DOHH2 (cell line): ENCODE measurements at regions not wholly inside any gene's neighbourhood (a gene's known extent, or its start where the extent isn't known, plus 50 kb on each side); places are given as distances from the start of the nearest gene placed in this dataset.

ENCODE experiments used
- CTCF ChIP-seq: fragments of 200-600 bp; sonication (generic); IDR thresholded peaks from one replicate; pipeline ENCODE4 v1.5.1; 2014; ENCODE audit warnings: antibody characterized with exemption, mild to moderate bottlenecking, low read depth, low read length; ENCODE audit not compliant: poor library complexity, severe bottlenecking
- EZH2phosphoT487 ChIP-seq: fragments of 200-600 bp; sonication (generic); IDR thresholded peaks from 2 replicates; pipeline ENCODE4 v1.6.1; 2017; ENCODE audit warnings: borderline replicate concordance, mild to moderate bottlenecking, antibody characterized with exemption, low read length, moderate library complexity, mixed read lengths

- no peak for TF ChIP-seq CTCF
- TF ChIP-seq EZH2phosphoT487: no peak
Measured at GRCh38 chr18:49727816-49728215, 85.5 kb downstream of the ACAA2 start.
